ENCODE measurements at regions not wholly inside any gene's neighbourhood (a gene's known extent, or its start where the extent isn't known, plus 50 kb on each side); places are given as distances from the start of the nearest gene placed in this dataset.

DNA sequence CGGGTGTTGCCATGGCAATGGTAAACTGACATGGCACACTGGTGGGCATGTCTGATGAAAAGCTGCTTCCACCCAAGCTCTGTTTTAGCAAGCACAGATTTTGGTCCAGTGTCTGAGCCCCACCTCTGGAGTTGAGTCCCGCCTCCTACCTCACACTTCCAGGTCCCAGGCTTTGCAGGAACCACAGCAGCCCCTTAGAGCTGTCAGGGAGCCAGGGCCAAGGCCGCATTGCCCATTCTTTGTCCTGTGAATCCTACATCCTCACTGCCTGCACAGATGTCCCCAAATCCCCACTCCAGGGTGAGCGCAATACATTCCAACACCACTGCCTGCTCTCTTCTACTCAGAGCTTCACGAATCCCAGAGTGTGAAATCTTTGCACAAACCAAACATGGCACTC lies 292.2 kb downstream of the PREX1 start:
- H3K4me1 ChIP-seq (ENCODE audit: insufficient read depth, low read length, poor library complexity, severe bottlenecking), result no peaks in the 10 kb centered on the region

DNA sequence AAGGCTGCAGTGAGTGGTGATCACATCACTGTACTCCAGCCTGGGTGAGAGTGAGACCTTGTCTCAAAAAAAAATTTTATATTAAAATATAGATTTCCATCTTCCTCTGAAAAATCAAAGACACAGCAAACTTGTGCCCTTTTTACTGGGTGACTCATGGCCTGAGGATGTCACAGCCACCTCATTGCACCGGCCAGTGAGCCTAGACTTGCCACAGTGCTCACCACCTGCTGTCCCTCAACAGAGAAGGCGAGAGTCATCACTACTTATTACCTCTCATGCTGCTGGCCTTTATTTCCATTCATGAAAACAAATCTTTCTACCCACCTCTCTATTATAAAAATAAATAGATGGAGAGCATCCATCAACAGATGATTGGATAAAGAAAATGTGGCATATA lies 295.8 kb downstream of the PREX1 start:
- Histone ChIP-seq H2AFZ (ENCODE audit: low read length) (no peak overlapping the region), H3F3A (ENCODE audit: low read depth) (no peaks in the 10 kb centered on the region), H3K9ac (ENCODE audit: low read depth, low read length, poor library complexity, severe bottlenecking) (no peak overlapping the region), H3K4me3 (ENCODE audit: low read length, poor library complexity, severe bottlenecking) (no peak overlapping the region), H3K27me3 (ENCODE audit: insufficient read depth, low read length, poor library complexity, severe bottlenecking) (no peaks in the 10 kb centered on the region), H3K9me2 (replicated peaks; ENCODE audit: low read depth, low read length) (no peaks in the 10 kb centered on the region), H3K79me2 (ENCODE audit: insufficient read depth, low read length) (no peaks in the 10 kb centered on the region), H3K9me3 (ENCODE audit: insufficient read depth, low read depth, low read length) (no peaks in the 10 kb centered on the region), H3K4me2 (ENCODE audit: low read depth, low read length, poor library complexity, severe bottlenecking) (no peak overlapping the region), H3K36me3 (ENCODE audit: insufficient read depth, low read length) (no peaks in the 10 kb centered on the region), H3K4me1 (ENCODE audit: insufficient read depth, low read length, poor library complexity, severe bottlenecking) (no peaks in the 10 kb centered on the region), H4K20me1 (ENCODE audit: insufficient read depth, low read length, poor library complexity, severe bottlenecking) (no peaks in the 10 kb centered on the region)
- TF ChIP-seq EZH2phosphoT487 (IDR thresholded peaks at IDR 0.05; ENCODE audit: borderline replicate concordance), result no peak
- TF ChIP-seq, protein P1, sequence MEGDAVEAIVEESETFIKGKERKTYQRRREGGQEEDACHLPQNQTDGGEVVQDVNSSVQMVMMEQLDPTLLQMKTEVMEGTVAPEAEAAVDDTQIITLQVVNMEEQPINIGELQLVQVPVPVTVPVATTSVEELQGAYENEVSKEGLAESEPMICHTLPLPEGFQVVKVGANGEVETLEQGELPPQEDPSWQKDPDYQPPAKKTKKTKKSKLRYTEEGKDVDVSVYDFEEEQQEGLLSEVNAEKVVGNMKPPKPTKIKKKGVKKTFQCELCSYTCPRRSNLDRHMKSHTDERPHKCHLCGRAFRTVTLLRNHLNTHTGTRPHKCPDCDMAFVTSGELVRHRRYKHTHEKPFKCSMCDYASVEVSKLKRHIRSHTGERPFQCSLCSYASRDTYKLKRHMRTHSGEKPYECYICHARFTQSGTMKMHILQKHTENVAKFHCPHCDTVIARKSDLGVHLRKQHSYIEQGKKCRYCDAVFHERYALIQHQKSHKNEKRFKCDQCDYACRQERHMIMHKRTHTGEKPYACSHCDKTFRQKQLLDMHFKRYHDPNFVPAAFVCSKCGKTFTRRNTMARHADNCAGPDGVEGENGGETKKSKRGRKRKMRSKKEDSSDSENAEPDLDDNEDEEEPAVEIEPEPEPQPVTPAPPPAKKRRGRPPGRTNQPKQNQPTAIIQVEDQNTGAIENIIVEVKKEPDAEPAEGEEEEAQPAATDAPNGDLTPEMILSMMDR (conservative IDR thresholded peaks at IDR 0.05; ENCODE audit: low read length), result no peak

More for the DNA sequence above, 292.2 kb downstream of the PREX1 start:
- Histone ChIP-seq H3K9me3 (ENCODE audit: insufficient read depth, low read depth, low read length) (no peaks in the 10 kb centered on the region), H3K27me3 (ENCODE audit: insufficient read depth, low read length, poor library complexity, severe bottlenecking) (no peaks in the 10 kb centered on the region), H3K36me3 (ENCODE audit: insufficient read depth, low read length) (no peaks in the 10 kb centered on the region), H2AFZ (ENCODE audit: low read length) (no peak overlapping the region), H3K4me3 (ENCODE audit: low read length, poor library complexity, severe bottlenecking) (no peak overlapping the region), H3K79me2 (ENCODE audit: insufficient read depth, low read length) (no peaks in the 10 kb centered on the region), H3F3A (ENCODE audit: low read depth) (no peaks in the 10 kb centered on the region), H3K9ac (ENCODE audit: low read depth, low read length, poor library complexity, severe bottlenecking) (no peak overlapping the region), H3K9me2 (replicated peaks; ENCODE audit: low read depth, low read length) (no peaks in the 10 kb centered on the region), H3K4me2 (ENCODE audit: low read depth, low read length, poor library complexity, severe bottlenecking) (no peak overlapping the region), H4K20me1 (ENCODE audit: insufficient read depth, low read length, poor library complexity, severe bottlenecking) (no peaks in the 10 kb centered on the region)
- TF ChIP-seq, protein P1 (conservative IDR thresholded peaks at IDR 0.05; ENCODE audit: low read length), result no peak
- no peak for TF ChIP-seq EZH2phosphoT487 (IDR thresholded peaks at IDR 0.05; ENCODE audit: borderline replicate concordance)

DNA sequence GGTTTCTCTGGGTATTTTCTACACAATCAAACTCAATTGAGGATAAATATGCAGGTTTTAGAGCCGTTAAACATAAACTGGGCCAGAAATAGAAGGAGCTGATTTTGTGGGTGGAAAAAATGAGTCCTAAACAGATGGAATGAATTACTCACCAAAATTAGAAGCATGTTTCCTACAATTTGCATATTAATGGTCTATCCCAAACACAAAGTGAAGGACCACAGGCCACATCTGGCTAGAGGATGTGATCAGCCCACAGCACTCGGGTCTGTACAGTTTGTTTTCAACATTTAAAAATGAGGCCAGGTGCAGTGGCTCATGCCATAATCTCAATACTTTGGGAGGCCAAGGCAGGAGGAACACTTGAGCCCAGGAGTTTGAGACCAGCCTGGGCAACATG lies 296.3 kb downstream of the PREX1 start:
- no peak overlapping the region for H3K4me3 ChIP-seq (ENCODE audit: low read length, poor library complexity, severe bottlenecking)
- no peaks in the 10 kb centered on the region for H3K27me3 ChIP-seq (ENCODE audit: insufficient read depth, low read length, poor library complexity, severe bottlenecking)
- no peak overlapping the region for H3K4me2 ChIP-seq (ENCODE audit: low read depth, low read length, poor library complexity, severe bottlenecking)
- H3K9me2 ChIP-seq (replicated peaks; ENCODE audit: low read depth, low read length), result no peaks in the 10 kb centered on the region
- no peaks in the 10 kb centered on the region for H3K4me1 ChIP-seq (ENCODE audit: insufficient read depth, low read length, poor library complexity, severe bottlenecking)
- H3F3A ChIP-seq (ENCODE audit: low read depth), result no peaks in the 10 kb centered on the region
- H3K36me3 ChIP-seq (ENCODE audit: insufficient read depth, low read length), result no peaks in the 10 kb centered on the region
- no peak for TF ChIP-seq EZH2phosphoT487 (IDR thresholded peaks at IDR 0.05; ENCODE audit: borderline replicate concordance)
- TF ChIP-seq, protein P1 (conservative IDR thresholded peaks at IDR 0.05; ENCODE audit: low read length), result no peak
- no peaks in the 10 kb centered on the region for H4K20me1 ChIP-seq (ENCODE audit: insufficient read depth, low read length, poor library complexity, severe bottlenecking)
- no peak overlapping the region for H2AFZ ChIP-seq (ENCODE audit: low read length)
- no peaks in the 10 kb centered on the region for H3K9me3 ChIP-seq (ENCODE audit: insufficient read depth, low read depth, low read length)
- no peaks in the 10 kb centered on the region for H3K79me2 ChIP-seq (ENCODE audit: insufficient read depth, low read length)
- H3K9ac ChIP-seq (ENCODE audit: low read depth, low read length, poor library complexity, severe bottlenecking), result no peak overlapping the region
